Testis (tissue), 2 donors: ENCODE measurements at regions not wholly inside any gene's neighbourhood (a gene's known extent, or its start where the extent isn't known, plus 50 kb on each side); places are given as distances from the start of the nearest gene placed in this dataset.

Source experiments
- DNase-seq: peaks from one replicate; pipeline ENCODE4 v3.0.0-alpha.2; 2019
- H3K27ac ChIP-seq, 2 donors: fragments of 200-600 bp; sonication (generic); one replicate each; pipeline ENCODE4 v1.5.1; 2019
- H3K27me3 ChIP-seq: fragments of 200-600 bp; sonication (generic); one replicate; pipeline ENCODE4 v1.5.1; 2019
- H3K36me3 ChIP-seq: fragments of 200-600 bp; sonication (generic); one replicate; pipeline ENCODE4 v1.5.1; 2017; ENCODE audit warnings: low read depth; ENCODE audit errors: missing control alignments
- H3K4me1 ChIP-seq: fragments of 200-600 bp; sonication (generic); one replicate; pipeline ENCODE4 v1.5.1; 2019
- H3K4me3 ChIP-seq, 2 donors: fragments of 200-600 bp; sonication (generic); one replicate each; pipeline ENCODE4 v1.5.1; 2017 to 2019
- H3K9me3 ChIP-seq: fragments of 200-600 bp; sonication (generic); one replicate; pipeline ENCODE4 v1.5.1; 2017
- CTCF ChIP-seq, 3 experiments: fragments of 450-650 bp in 2 of 3; fragments of 200-600 bp in 1 of 3; sonication (generic) in 1 of 3; IDR thresholded peaks; one replicate each; pipeline ENCODE4 v1.5.1; 2016 to 2019; ENCODE audit warnings: antibody characterized with exemption in 3 of 3, mild to moderate bottlenecking in 2 of 3, moderate library complexity in 1 of 3
- POLR2A ChIP-seq: fragments of 450-650 bp; IDR thresholded peaks from one replicate; pipeline ENCODE4 v1.6.1; 2017; ENCODE audit warnings: antibody characterized with exemption, mild to moderate bottlenecking, moderate library complexity
- WGBS, 2 donors: methylation state at CpG; one replicate each; pipeline ENCODE4 v1.1.5; 2018; 5-methylcytosine and 5-hydroxymethylcytosine counted together
- intact Hi-C: fragments of 100-400 bp; cut with DNase I; formaldehyde crosslinking; loops from one replicate; pipeline ENCODE4 v1.15.1; 2023; ENCODE audit warnings: low total_unique reads

GRCh38 chr5:174401793-174402192 is 322.6 kb upstream of the MSX2 start:
- Histone ChIP-seq H3K9me3 (no peaks in the 10 kb centered on the region), H3K4me1 (no peaks in the 10 kb centered on the region), H3K27me3 (no peaks in the 10 kb centered on the region), H3K36me3 (no peaks in the 10 kb centered on the region), H3K27ac (no peak overlapping the region), H3K4me3 (no peak overlapping the region)
- DNase-seq = no peak
- TF ChIP-seq POLR2A (no peak), CTCF (IDR thresholded peaks at IDR 0.05) (no peak)
- intact Hi-C loops = no loop called here
- WGBS, 2 donors = 52 to 58% methylated on average over 5 of the region's 5 CpGs

- TF ChIP-seq POLR2A (no peak), CTCF (IDR thresholded peaks at IDR 0.05) (no peak)
- Histone ChIP-seq H3K27me3 (no peaks in the 10 kb centered on the region), H3K36me3 (no peaks in the 10 kb centered on the region), H3K4me1 (no peaks in the 10 kb centered on the region), H3K9me3 (no peaks in the 10 kb centered on the region), H3K4me3 (no peak overlapping the region), H3K27ac (no peak overlapping the region)
- intact Hi-C loops = no loop called here
- DNase-seq = no peak
- 66 to 71% methylated on average over 4 of the region's 4 CpGs for WGBS, 2 donors
These were observed 322.1 kb upstream of the MSX2 start for GRCh38 chr5:174402222-174402812.

- DNase-seq = no peak
- Histone ChIP-seq H3K27me3 (no peaks in the 10 kb centered on the region), H3K4me1 (no peaks in the 10 kb centered on the region), H3K36me3 (no peaks in the 10 kb centered on the region), H3K27ac (no peak overlapping the region), H3K4me3 (no peak overlapping the region), H3K9me3 (no peaks in the 10 kb centered on the region)
- WGBS, 2 donors = 71 to 81% methylated on average over 5 of the region's 5 CpGs
- intact Hi-C loops = no loop called here
- TF ChIP-seq POLR2A = no peak
- TF ChIP-seq CTCF (IDR thresholded peaks at IDR 0.05) = no peak
These were observed 319.5 kb upstream of the MSX2 start for GRCh38 chr5:174404848-174405247.

GRCh38 chr5:174409070-174409469 is 315.3 kb upstream of the MSX2 start:
- H3K27ac ChIP-seq = no peak overlapping the region
- no peak for DNase-seq
- H3K27me3 ChIP-seq = no peaks in the 10 kb centered on the region
- intact Hi-C loops = no loop called here
- H3K4me1 ChIP-seq = no peaks in the 10 kb centered on the region
- TF ChIP-seq CTCF (IDR thresholded peaks at IDR 0.05) (no peak), POLR2A (no peak)
- H3K36me3 ChIP-seq = no peaks in the 10 kb centered on the region
- no peak overlapping the region for H3K4me3 ChIP-seq
- H3K9me3 ChIP-seq = no peaks in the 10 kb centered on the region
- WGBS, 2 donors = 84 to 95% methylated on average over 3 of the region's 3 CpGs

GRCh38 chr5:174409971-174410370 is 314.4 kb upstream of the MSX2 start:
- Histone ChIP-seq H3K9me3 (no peaks in the 10 kb centered on the region), H3K36me3 (no peaks in the 10 kb centered on the region), H3K4me3 (no peak overlapping the region), H3K27ac (no peak overlapping the region), H3K27me3 (no peaks in the 10 kb centered on the region), H3K4me1 (no peaks in the 10 kb centered on the region)
- WGBS, 2 donors = 80 to 83% methylated on average over 1 of the region's 1 CpG
- TF ChIP-seq POLR2A (no peak), CTCF (IDR thresholded peaks at IDR 0.05) (no peak)
- no peak for DNase-seq
- intact Hi-C loops = no loop called here
